ENCODE measurements at regions not wholly inside any gene's neighbourhood (a gene's known extent, or its start where the extent isn't known, plus 50 kb on each side); places are given as distances from the start of the nearest gene placed in this dataset.
"Not testable (repeated sequence)": the region's sequence is repeated elsewhere in the genome, so short reads cannot be mapped to it uniquely, and the experiment has no call there.

DNA sequence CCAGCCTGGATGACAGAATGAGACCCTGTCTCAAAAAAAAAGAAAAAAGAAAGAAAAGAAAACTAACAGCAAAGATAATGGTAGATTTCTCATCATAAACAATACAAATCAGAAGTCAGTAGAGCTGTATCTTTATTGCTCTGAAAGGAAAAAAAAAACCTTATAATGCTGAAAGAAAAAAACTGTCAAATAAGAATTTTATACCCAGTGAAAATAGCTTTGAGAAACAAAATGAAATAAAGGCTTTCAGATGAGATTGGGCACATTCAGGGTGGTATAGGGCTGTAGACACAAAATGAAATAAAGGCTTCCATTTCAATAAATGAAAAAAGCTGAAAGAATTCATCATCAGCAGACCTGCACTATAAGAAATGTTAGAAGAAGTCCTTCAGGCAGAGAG is 105.0 kb upstream of the FOXN3 start:
- no peak for DNase-seq

DNA sequence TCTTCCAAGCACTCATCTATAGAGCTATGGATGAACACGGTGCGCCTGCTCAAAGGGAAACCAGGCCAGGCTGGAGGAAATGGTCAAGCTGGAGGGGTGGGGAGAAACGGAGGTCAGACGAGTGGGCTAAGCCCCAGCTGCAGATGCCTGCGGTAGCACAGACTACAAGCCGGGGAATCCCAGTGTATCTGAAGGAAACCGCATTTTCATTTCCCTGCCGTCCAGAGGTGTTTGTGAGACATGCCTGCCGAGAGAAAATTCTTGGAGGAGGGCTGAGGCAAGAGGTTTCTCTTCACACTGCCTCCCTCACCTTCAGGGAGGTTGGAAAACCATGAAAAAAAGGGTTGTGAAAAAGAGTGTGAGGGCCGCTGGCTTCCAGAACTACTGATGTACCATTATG is 102.0 kb upstream of the FOXN3 start:
- DNase-seq: no peak

DNA sequence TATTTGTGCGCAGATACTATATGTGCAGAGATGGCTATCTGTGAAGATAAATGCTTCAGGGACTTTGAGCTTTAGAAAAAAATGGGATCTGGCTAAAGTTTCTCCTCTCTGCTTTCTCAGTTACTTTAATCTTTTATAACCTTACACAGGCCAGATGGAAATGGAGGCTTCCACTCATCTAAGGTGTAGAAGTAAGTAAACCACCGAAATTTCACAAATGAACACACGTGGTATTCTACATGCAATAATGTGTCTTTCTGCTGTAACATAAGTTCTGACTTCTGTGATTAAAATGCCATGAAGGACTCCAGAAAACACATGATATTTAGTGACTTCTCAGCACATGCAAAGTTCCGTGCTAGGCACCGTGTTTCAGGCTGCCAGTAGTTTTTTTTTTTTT is 99.1 kb upstream of the FOXN3 start:
- DNase-seq: no peak

DNA sequence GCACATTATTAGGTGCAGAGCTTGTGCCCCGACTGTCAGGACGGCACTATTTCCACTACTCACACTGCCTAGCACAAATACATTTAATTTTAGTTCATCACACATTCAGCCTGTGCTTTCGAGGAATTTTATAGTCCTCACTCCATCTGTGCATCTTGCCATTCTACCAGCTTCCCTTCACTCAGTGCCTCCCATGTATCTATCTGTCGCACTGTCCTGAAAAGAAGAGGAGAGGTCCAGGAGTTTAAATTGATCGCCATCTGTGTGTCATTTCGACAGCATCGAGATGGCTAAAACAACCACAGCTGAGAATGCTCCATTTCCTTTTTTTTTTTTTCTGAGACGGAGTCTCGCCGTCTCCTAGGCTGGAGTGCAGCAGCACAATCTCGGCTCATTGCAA is 97.6 kb upstream of the FOXN3 start:
- no peak for DNase-seq

DNA sequence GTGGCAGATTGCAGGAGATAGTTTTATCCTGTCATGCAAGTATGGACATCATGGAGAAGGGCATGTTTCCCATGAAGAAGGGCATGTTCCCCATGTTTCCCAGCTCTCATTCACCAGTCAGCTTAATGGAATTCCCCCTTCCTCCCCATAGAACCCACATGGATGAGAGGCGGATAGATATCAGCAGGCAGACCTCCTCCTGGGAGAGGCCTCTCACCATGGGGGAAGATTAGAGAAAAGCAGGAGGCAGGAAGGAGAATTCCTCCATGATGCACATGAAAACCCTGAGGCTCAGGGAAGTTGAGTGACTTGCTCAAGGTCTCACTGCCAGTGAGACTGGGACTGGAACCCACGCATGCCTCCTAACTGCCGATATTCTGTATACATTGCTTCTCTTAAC is 92.9 kb upstream of the FOXN3 start:
- no peak for DNase-seq

DNA sequence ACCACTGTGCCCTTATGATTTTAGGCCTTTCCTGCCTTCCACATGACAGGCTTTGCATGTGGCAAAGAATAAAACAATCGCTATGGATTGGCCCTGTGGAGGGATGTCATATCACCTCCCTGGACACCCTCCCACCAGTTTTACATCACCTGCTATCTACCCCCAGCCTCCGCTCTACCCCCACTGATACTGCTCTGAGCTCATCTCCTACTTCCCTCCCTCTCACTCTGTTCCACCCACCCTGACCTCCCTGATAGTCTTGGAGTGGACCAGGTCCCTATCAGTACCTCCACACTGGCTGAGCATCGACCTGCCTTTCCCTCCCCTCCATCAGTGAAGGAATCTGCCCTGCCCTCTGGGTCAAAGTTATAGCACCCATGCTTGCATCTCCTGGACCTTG is 91.8 kb upstream of the FOXN3 start:
- no peak for DNase-seq

DNA sequence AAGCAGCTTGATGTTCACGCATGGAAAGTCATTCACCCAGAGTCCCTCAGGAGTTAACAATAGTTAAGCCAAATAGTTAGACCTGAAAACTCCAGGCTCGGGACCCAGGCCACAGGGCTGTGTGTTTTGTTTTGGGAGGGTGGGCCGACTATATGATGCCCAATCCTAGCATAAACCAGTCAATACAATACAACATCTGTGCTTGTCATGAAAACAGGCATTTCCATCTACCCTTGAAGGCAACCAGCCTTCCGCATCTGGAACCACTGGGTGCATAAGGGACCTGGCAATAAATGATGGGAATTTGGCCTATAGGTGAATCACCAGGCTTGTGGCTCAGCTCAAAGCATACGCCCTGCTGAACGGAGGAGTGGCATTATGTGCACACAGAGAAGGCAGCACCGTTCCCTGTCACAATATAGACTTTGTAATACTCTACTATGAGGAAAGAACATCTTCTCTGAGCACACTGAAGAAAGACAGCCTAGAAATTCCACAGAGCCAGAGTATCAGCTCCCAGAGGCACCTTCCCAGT is 91.0 kb upstream of the FOXN3 start:
- DNase-seq: no peak

DNA sequence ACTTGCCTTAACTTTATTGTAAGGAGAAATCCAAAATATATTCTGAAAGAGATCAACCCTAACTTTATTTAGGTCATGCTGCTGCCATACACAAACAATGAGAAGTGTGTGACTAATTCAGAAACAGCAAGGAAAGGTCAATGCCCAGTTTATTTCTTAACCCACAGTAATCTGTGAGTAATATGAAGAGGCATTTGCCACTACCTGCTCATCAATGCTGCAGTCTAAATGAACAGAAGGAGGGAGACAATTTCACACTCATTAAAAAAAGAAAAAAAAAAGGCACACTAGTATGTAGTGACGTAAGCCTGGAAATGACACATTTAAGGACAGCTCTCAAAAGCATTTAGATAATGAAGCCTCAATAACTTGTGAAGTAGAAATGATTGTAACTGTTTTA is 90.5 kb upstream of the FOXN3 start:
- peak in 2 of 3 donors; percentile 41 to 55 for DNase-seq

DNA sequence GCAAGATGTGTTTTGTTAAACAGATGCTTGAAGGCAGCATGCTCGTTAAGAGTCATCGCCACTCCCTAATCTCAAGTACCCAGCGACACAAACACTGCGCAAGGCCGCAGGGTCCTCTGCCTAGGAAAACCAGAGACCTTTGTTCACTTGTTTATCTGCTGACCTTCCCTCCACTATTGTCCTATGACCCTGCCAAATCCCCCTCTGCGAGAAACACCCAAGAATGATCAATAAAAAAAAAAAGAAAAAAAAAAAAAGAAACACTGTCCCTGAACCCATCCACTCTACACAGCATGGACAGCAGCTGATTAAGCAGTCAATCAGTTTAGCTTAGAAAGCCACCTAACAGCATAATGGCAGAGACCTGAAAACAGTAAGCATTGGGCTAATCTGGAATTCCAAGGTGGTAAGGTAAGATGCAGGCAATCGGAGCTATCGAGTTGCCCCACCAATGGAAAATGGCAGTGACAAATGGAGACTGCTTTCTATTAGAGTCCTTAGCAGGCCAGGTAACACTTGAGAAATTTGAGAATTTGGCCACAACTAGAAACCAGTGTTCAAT is 89.9 kb upstream of the FOXN3 start:
- not testable (repeated sequence) for DNase-seq

DNA sequence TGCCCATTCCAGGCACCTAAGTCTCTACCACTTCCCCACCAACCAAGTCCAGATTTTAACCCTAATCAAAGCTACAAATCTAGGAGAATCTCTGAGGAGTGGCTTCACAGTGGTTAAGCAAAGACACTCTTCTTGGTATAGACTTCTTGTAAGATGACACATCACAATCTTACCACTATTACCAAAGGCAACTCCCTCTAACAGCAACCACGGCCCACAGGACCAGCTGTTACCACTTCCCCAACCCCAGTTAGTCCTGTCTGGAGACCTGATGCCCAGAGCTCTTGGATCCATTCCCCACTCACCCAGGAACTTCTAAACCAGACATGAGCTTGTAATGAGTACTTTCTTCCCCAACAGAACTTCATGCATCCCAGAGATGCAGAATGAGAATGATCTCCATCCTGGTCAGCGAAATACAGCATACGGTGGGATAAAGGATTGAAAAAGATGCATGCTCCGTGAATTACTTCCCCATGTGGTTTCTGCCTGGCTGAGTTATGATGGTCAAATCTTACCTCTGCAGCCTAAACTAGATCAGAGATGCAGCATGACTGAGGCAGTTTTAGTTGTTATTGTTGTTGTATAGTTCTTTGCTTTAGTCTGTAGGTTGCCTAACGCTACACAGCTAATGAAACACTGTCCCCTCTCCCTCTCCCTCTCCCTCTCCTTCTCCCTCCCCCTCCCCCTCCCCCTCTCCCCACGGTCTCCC is 87.7 kb upstream of the FOXN3 start:
- peak; percentile 69 to 80 (median 78) for DNase-seq

DNA sequence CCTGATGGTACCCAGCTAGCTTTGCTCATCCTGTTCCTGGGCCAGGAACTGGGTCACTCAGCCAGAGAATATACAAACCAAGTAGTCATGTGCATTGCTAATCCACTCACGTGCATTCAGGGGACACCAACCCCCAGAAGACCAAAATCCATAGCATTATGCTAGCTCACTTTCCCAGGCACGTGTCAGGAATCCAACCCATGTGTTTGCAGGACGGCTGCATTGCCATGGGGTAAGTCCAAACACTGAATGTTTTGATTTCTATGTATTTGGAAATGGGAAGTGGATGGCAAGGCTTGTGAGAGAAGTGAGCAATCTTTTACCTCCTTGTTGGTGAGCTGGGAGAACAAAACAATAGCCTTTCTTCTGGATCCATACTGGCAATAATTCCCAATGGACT is 87.1 kb upstream of the FOXN3 start:
- DNase-seq: peak; percentile 43 to 55 (median 47)

DNA sequence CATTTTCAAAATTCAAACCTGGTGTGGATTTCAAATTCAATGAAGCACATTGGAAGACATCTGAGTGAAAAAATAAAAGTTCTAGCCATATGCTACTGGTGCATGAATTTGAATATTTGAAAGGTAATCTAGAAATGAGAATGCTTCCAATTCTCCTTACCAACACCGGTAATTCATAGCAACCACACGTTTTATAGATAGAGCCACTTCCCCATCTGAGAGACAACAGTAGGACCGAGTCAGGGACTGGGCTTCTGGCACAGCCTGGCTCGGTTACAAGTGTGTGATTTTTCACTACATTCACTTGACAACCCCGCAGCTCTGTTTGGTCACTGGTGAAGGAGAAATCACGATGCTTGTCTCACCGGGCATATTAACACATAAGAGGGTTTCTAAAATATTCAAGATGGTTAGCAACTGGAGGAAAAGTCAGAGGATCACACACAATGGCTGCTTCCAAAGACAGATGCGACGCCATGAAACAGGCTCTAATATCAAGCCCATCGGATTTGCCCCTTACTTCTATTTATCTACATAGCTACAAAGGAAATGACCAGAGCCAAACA is 86.5 kb upstream of the FOXN3 start:
- DNase-seq: no peak

DNA sequence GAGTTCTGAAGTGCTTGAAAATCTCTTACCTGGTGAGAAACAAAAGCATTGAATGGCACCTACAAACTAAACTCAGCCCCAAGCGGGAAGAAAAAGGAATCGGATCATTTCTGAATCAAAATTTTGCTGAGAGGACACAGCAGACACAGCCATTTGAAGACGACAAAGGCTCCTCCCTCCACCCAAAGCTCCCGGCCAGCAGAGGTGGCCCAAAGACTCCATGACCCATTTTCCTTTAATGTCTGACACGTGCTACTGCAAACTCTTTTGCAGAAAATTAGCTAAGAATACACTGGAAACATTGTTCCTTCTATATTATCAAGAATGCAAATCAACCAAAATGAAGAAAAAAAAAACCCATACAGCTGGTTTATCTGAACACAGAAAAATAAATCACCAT is 85.9 kb upstream of the FOXN3 start:
- DNase-seq: no peak

DNA sequence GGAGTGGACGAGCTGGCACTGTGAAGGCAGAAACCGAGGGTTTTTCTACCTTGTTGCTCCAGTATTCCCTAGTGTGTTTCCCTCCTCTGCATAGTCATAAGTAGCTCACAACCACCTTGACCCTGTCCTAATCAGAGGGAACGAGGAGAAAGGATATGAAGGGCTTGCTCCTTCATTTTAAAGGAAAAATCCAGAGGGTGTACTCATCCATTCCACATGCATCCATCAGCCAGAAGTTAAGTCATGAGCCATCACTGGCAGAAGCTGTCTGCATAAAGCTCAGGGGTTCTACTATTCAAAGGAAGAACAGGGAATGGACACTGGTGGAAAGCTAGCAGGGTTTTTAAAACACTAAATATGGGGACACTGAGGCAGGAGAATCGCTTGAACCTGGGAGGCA is 84.3 kb upstream of the FOXN3 start:
- DNase-seq: no peak

DNA sequence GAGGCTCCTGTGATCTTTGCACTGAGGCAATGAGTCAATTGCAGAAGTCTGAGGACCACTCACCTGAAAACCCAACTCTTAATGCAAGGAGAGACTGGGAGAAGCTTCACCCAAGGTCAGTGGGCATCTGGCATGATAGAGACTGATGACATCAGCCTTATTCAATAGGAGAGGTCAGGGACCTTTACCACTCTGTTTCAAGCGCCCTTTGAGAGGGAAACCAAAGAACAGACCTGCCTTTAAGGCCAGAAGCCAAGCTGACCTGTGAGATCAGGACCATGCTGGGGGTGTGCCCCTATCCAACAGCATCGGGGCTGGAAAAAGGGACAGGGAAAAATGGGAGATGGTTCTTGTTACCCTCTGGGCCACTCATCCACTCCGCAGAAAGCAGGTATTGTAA is 83.3 kb upstream of the FOXN3 start:
- DNase-seq: no peak

DNA sequence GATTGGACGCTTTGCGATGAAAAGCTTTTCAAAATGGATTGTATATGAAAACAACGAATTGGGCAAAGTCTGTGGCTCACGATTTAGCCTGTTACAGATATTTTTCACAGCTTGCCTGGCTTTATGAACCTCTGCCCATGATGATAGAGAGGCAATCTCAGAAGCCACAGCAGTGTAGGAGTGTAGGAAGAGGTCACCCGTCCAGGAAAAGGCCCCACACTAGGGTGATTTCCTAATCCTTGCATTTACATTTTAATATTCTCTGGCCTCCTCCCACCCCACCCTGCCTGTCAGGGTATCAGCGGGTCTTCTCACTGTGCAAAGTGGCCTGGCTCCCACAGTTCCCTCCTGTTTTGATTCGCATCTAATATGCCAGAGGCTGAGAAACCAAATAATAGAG is 81.8 kb upstream of the FOXN3 start:
- DNase-seq: peak; percentile 37 to 52 (median 45)

DNA sequence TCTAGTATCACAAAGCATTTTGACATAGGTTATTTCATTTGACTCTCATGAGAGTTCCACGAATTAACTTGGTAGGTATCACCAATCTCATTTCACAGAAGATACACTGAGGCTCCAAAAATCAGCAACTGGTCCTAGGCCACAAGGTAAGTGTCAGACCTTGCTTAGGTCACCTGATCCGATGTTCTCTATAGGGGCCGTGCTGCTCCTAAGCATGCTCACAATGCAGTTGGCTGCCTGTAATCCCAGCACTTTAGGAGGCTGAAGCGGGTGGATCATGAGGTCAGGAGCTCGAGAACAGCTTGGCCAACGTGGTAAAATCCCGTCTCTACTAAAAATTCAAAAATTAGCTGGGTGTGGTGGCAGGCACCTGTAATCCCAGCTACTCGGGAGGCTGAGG is 78.7 kb upstream of the FOXN3 start:
- DNase-seq: no peak

DNA sequence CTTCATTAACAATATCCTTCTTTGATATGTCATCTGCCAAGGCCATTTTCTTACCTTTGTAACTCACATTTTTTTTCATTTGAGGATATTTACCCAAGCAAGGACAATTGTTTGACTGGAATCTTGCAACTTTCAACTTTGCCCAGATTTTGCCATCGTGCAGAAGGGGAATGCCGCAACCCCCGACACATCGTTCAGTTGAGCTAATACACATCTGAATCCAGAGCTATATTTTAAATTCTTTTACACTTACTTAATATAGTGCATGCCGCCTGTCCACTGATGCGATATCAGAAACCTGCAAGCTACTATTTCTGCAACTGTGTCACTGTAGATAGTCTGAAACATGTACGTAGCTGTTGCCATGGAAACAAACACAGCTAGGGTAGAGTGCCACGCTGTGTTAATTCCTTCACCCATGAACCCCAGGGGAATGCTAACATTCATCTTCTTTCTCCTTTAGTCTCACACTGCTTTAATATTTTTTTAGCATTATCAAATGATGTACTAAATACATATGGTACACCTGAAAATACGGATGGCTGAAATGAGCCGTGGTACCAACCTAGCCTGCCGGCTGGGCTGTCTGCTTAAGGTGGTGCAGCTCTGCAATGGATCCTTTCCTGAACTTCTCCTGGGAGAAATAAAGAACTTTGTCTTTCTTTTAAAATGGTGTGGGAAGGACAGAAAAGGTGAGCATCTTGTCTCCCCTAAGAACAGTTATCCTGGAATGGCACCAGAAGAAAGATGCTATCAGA is 77.0 kb upstream of the FOXN3 start:
- DNase-seq: no peak

DNA sequence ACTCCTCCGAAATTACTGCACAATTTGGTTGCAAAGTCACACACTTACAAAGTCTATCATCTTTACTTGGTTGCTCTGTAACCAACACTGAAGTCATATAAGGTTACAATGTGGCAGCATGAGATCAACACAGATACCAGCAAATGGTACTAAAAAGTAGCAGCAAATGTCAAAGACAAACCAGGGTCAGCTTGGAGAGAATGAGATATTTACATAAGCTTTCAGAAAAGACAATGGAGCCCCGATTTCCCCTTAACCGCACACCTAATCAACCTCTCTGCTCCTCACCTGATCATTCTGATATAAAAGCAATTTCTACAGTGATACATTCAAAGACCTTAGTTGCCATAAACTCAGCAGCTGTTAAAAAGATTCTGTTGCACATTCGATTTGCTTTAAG is 76.4 kb upstream of the FOXN3 start:
- DNase-seq: no peak

DNA sequence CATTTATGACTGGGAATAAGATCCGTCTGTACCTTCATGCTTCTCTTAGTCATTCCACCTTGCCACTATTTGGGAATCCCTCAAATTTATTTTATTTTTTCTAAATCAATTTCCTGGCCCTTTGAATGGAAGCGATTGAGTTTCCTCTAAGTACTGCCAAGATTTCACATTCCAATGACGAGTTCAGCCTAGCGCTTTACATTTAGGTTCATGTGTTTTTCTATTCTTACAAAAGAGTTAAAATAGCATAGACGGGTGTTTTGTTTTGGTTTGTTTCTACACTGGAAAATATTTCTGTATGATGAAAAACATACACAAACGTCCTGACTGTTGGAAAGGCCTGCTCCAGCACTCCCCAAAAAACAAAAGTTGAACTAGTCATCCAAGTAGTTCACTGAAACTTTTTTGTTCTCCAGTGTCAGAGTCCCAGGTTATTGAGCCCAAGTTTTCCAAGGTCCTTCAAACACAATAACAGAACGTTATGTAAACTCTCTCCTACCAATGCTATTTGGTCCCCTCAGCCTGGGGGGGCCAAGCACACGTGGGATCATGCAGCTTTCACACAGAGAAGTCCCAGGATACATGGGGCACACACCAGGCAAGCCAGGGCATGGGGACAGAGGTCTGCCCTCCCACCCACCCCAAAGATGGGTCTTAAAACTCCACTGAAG is 74.8 kb upstream of the FOXN3 start:
- no peak for DNase-seq

DNA sequence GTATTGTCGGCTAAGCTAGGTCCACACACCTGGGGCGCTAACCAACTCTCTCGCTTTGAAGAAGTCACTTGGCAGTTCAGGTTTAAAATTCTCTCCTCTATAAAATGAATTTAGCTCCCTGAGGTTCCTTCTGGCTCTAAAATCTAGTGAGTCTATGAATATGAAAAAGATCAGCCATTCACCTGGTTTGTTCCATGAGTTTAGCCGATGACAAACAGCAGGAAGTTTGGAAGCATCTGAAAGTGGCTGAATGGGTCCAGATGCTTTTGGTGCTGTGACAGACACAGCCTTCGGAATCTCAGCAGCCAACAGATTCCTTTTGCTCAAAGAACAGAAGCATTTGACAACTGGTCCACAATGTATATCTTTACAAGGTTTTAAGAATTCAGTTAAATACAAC is 73.4 kb upstream of the FOXN3 start:
- DNase-seq: no peak

DNA sequence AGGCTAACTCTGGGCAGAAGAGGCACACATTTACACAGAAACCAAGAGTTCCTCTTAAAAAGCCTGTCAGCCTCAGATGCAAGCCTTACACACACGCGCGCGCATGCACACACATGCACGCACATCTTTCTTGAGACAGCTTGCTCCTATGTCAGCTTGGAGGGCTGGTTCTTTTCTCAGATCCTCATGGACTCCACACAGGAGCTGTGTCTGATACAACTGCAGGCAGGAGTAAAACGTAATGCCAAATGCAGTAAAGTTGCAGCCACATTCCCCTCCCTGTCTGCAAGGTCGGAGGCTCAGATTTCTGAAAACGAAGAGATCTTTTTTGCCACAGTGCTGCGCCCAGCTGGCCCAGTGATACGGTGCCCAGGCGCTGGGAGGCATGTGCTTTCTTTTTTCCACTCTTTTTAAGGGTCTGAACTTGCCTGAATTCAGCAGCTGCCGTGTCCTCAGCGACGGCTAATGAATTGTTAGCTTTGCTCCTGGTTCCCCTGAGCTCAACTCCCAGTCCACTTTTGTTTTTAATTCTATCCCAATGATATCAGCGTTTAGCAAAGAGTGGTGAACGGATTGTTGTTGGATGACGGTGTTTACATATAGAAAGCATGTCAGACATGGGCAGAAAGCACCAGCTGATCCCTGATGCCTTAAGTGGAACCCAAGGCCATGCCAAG is 72.9 kb upstream of the FOXN3 start:
- no peak for DNase-seq

DNA sequence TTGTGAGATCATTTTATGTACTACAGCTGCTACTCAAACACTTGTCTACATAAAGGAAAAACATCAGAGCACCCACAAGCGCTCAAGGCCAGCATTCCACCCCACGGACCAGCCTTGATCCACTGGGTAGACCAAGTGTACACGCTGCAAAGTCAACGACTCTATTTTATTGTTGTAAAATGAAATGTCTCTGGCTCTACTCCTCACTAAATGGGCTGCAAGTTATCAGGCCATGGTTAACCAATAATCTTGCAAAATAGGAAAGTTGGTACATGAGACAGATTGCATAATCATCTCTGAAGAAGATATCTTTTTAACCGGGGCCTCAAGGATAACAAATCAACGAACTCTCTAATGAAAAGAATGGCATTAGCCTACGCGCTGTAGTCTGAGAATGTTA is 69.9 kb upstream of the FOXN3 start:
- DNase-seq: peak in 1 of 3 donors; percentile 47

All from suppressor macrophage treated with lipopolysaccharide for 1 hour (primary cell).